SU-DHL-6 (cell line): ENCODE measurements at regions not wholly inside any gene's neighbourhood (a gene's known extent, or its start where the extent isn't known, plus 50 kb on each side); places are given as distances from the start of the nearest gene placed in this dataset.

Source experiments
- EZH2phosphoT487 ChIP-seq: fragments of 200-600 bp; sonication (generic), shearing (Covaris generic); conservative IDR thresholded peaks from 2 replicates; pipeline ENCODE4 v1.6.1; 2018; ENCODE audit warnings: mild to moderate bottlenecking, antibody characterized with exemption, low read length, moderate library complexity, mixed read lengths
- TF ChIP-seq, protein P1 (sequence below): fragments of 200-600 bp; sonication (generic); IDR thresholded peaks from one replicate; pipeline ENCODE4 v1.5.1; 2017; ENCODE audit warnings: antibody characterized with exemption, mild to moderate bottlenecking, low read length, moderate library complexity; ENCODE audit not compliant: insufficient read depth, poor library complexity, severe bottlenecking

DNA sequence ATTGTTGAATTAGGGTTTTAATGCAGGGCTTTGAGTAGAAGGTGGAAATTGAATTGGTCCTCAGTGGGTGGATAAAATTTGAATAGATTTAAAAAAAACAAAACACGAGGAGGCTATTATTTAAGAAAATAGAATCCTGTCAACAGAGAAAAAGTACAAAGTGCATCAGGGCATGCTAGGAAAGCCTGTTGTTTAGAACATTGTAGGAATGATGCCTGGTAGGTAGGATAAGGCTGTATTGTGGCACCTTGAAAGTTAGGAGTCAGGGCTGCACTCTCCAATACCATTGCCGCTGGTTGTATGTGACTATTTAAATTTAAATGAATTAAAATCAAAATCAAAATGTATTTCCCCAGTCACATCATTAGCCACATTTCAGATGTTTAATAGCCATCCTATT is 363.9 kb downstream of the UTRN start:
- TF ChIP-seq, protein P1, sequence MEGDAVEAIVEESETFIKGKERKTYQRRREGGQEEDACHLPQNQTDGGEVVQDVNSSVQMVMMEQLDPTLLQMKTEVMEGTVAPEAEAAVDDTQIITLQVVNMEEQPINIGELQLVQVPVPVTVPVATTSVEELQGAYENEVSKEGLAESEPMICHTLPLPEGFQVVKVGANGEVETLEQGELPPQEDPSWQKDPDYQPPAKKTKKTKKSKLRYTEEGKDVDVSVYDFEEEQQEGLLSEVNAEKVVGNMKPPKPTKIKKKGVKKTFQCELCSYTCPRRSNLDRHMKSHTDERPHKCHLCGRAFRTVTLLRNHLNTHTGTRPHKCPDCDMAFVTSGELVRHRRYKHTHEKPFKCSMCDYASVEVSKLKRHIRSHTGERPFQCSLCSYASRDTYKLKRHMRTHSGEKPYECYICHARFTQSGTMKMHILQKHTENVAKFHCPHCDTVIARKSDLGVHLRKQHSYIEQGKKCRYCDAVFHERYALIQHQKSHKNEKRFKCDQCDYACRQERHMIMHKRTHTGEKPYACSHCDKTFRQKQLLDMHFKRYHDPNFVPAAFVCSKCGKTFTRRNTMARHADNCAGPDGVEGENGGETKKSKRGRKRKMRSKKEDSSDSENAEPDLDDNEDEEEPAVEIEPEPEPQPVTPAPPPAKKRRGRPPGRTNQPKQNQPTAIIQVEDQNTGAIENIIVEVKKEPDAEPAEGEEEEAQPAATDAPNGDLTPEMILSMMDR = no peak
- TF ChIP-seq EZH2phosphoT487 = no peak
